ENCODE measurements at regions not wholly inside any gene's neighbourhood (a gene's known extent, or its start where the extent isn't known, plus 50 kb on each side); places are given as distances from the start of the nearest gene placed in this dataset.

- no peak for TF ChIP-seq MAX (IDR thresholded peaks at IDR 0.05)
- TF ChIP-seq RAD21 (conservative IDR thresholded peaks at IDR 0.05 in 1 of 2, IDR thresholded peaks at IDR 0.05 in 1 of 2): no peak
- no peak for TF ChIP-seq CTCF (IDR thresholded peaks at IDR 0.05)
- no peak for TF ChIP-seq NR3C1 (IDR thresholded peaks at IDR 0.05)
- no peak for TF ChIP-seq JUNB (IDR thresholded peaks at IDR 0.05)
- TF ChIP-seq RCOR1 (IDR thresholded peaks at IDR 0.05; ENCODE audit: low read depth, low read length): no peak
- no peak for TF ChIP-seq ZSCAN20 (CRISPR knock-in tag; IDR thresholded peaks at IDR 0.05)
- TF ChIP-seq BHLHE40 (IDR thresholded peaks at IDR 0.05; ENCODE audit: low read depth, low read length): no peak
- TF ChIP-seq POLR2A (IDR thresholded peaks at IDR 0.05; ENCODE audit: low read length): no peak
- TF ChIP-seq RNF2 (IDR thresholded peaks at IDR 0.05; ENCODE audit: borderline replicate concordance, low read depth): no peak
Observed at GRCh38 chr3:69542805-69543429, 157.0 kb upstream of the FRMD4B start.
